GM19351 (cell line): ENCODE measurements at regions not wholly inside any gene's neighbourhood (a gene's known extent, or its start where the extent isn't known, plus 50 kb on each side); places are given as distances from the start of the nearest gene placed in this dataset.

Experiments used
- ATAC-seq: cut with Tn5 transposase; IDR thresholded peaks from one replicate; pipeline ENCODE4 v1.9.1; 2021; ENCODE audit warnings: mild to moderate bottlenecking, moderate library complexity; ENCODE audit not compliant: unreplicated experiment

- ATAC-seq, result no peak
Observed at GRCh38 chr6:26280407-26280806, 84.6 kb upstream of the BTN3A2 start.

GRCh38 chr6:26284537-26285142 lies 80.4 kb upstream of the BTN3A2 start:
- no peak for ATAC-seq

- peak; percentile 73 for ATAC-seq
Observed at GRCh38 chr6:26285143-26286134, 79.6 kb upstream of the BTN3A2 start.

GRCh38 chr6:26286168-26286877 lies 78.7 kb upstream of the BTN3A2 start:
- no peak for ATAC-seq

- ATAC-seq, result no peak
Observed at GRCh38 chr6:26288155-26288554, 76.8 kb upstream of the BTN3A2 start.

- no peak for ATAC-seq
Observed at GRCh38 chr6:26290941-26291340, 74.1 kb upstream of the BTN3A2 start.

GRCh38 chr6:26292709-26293108 lies 72.3 kb upstream of the BTN3A2 start:
- ATAC-seq, result no peak

GRCh38 chr6:26294302-26294701 lies 70.7 kb upstream of the BTN3A2 start:
- ATAC-seq, result no peak

- ATAC-seq, result no peak
Observed at GRCh38 chr6:26295691-26296555, 69.1 kb upstream of the BTN3A2 start.

GRCh38 chr6:26296556-26296856 lies 68.5 kb upstream of the BTN3A2 start:
- ATAC-seq, result no peak

- no peak for ATAC-seq
Observed at GRCh38 chr6:26296857-26297648, 67.9 kb upstream of the BTN3A2 start.

- no peak for ATAC-seq
Observed at GRCh38 chr6:26299286-26300042, 65.5 kb upstream of the BTN3A2 start.

GRCh38 chr6:26300043-26300331 lies 65.0 kb upstream of the BTN3A2 start:
- ATAC-seq, result no peak

- no peak for ATAC-seq
Observed at GRCh38 chr6:26300359-26300758, 64.6 kb upstream of the BTN3A2 start.

- no peak for ATAC-seq
Observed at GRCh38 chr6:26300828-26301227, 64.2 kb upstream of the BTN3A2 start.

GRCh38 chr6:26301638-26302037 lies 63.4 kb upstream of the BTN3A2 start:
- ATAC-seq, result no peak

GRCh38 chr6:26302941-26303559 lies 61.9 kb upstream of the BTN3A2 start:
- no peak for ATAC-seq

GRCh38 chr6:26304213-26304796 lies 60.7 kb upstream of the BTN3A2 start:
- no peak for ATAC-seq
